GM21529 (cell line): ENCODE measurements at regions not wholly inside any gene's neighbourhood (a gene's known extent, or its start where the extent isn't known, plus 50 kb on each side); places are given as distances from the start of the nearest gene placed in this dataset.

Experiments used
- ATAC-seq: cut with Tn5 transposase; IDR thresholded peaks from one replicate; pipeline ENCODE4 v1.9.1; 2021; ENCODE audit not compliant: unreplicated experiment

GRCh38 chr6:45714006-45714730, 301.5 kb downstream of the CLIC5 start:
- no peak for ATAC-seq
